Stomach (tissue), 8 donors: ENCODE measurements at regions not wholly inside any gene's neighbourhood (a gene's known extent, or its start where the extent isn't known, plus 50 kb on each side); places are given as distances from the start of the nearest gene placed in this dataset.

Source experiments
- DNase-seq, 2 donors: peaks; one replicate each; pipeline versions ENCODE4 v3.0.0 to v3.0.0-alpha.2; 2013 to 2019
- H3K27ac ChIP-seq, 5 donors: fragments of 200-600 bp in 4 of 5; sonication (generic) in 4 of 5; one replicate each; pipeline ENCODE4 v1.5.1; 2013 to 2019; ENCODE audit warnings: mild to moderate bottlenecking in 1 of 5, moderate library complexity in 1 of 5
- H3K27me3 ChIP-seq, 3 donors: fragments of 200-600 bp; sonication (generic); one replicate each; pipeline ENCODE4 v1.5.1; 2017 to 2019; ENCODE audit warnings: mixed run types in 1 of 3
- H3K36me3 ChIP-seq, 4 donors: fragments of 200-600 bp; sonication (generic); 1 replicate in 3 of 4; 2 replicates in 1 of 4; pipeline ENCODE4 v1.5.1; 2016 to 2019
- H3K4me1 ChIP-seq, 4 donors: fragments of 200-600 bp; sonication (generic); one replicate each; pipeline ENCODE4 v1.5.1; 2016 to 2019
- H3K4me3 ChIP-seq, 4 donors: fragments of 200-600 bp; sonication (generic) in 3 of 4; one replicate each; pipeline ENCODE4 v1.5.1; 2016 to 2019; ENCODE audit warnings: mild to moderate bottlenecking in 1 of 4
- H3K9me3 ChIP-seq, 4 donors: fragments of 200-600 bp; sonication (generic); one replicate each; pipeline ENCODE4 v1.5.1; 2016 to 2019
- EP300 ChIP-seq: sonication (generic); formaldehyde crosslinking; IDR thresholded peaks from one replicate; pipeline ENCODE4 v1.6.1; 2017; ENCODE audit warnings: antibody characterized with exemption
- POLR2A ChIP-seq, 4 donors: fragments of 450-650 bp; IDR thresholded peaks; one replicate each; pipeline ENCODE4 v1.6.1; 2016; ENCODE audit warnings: antibody characterized with exemption in 4 of 4, control low read depth in 2 of 4, mild to moderate bottlenecking in 1 of 4, moderate library complexity in 1 of 4
- POLR2AphosphoS5 ChIP-seq, 3 donors: sonication (generic); formaldehyde crosslinking; IDR thresholded peaks; one replicate each; pipeline ENCODE4 v1.6.1; 2016; ENCODE audit warnings: antibody characterized with exemption in 3 of 3
- WGBS, 5 donors: extraction: QIAGEN DNeasy Blood & Tissue Kit in 3 of 5; methylation state at CpG; one replicate each; pipeline versions ENCODE4 v1.1.5 to v1.1.7; 2013 to 2018; 5-methylcytosine and 5-hydroxymethylcytosine counted together
- intact Hi-C: fragments of 100-400 bp; cut with DNase I; formaldehyde crosslinking; loops from one replicate; pipeline ENCODE4 v1.15.1; 2023; ENCODE audit warnings: low total_unique reads
- TF ChIP-seq, protein P1 (sequence below), 7 experiments: fragments of 450-650 bp in 4 of 7; fragments of 200-600 bp in 3 of 7; sonication (generic) in 3 of 7; IDR thresholded peaks; one replicate each; pipeline ENCODE4 v1.5.1; 2016 to 2019; ENCODE audit warnings: antibody characterized with exemption in 7 of 7, control low read depth in 2 of 7, mild to moderate bottlenecking in 1 of 7
- donor health status: healthy with polysubstance abuse.
- donor health status: Bipolar disorder and iron deficiency.
- donor health status: healthy.

DNA sequence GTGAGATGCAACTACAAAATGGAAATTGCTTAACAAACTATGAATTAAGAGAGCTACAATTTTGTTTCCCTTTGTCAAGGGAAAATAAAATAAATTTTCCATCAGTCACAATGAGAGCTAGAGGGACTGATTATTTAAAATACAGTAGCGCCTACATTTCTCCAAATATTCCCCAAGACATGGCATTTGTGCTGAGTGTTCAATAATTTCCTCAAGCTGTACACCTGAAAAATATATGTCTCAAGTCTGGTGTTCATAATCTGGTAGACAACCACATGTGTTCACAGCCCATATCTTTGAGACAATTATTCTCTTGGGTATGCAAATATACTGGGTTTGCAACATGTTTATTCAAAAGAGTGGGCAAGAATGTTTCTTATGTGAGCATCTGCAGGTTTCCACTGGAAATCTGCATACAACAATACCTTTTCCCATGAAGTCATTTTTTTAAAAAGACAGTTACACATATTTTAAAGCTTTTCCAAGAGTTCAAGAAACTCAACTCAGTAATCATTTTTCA lies 240.1 kb upstream of the VRK2 start:
- Histone ChIP-seq H3K27ac (no peak overlapping the region), H3K9me3 (peaks cover 0 to 4% (median 0%) of the 10 kb centered on the region in 4 donors), H3K4me3 (no peak overlapping the region), H3K36me3 (no peaks in the 10 kb centered on the region), H3K27me3 (no peaks in the 10 kb centered on the region), H3K4me1 (no peaks in the 10 kb centered on the region)
- intact Hi-C loops, result no loop called here
- TF ChIP-seq EP300 (no peak), POLR2AphosphoS5 (IDR thresholded peaks at IDR 0.05) (no peak), POLR2A (IDR thresholded peaks at IDR 0.05) (no peak)
- TF ChIP-seq, protein P1, sequence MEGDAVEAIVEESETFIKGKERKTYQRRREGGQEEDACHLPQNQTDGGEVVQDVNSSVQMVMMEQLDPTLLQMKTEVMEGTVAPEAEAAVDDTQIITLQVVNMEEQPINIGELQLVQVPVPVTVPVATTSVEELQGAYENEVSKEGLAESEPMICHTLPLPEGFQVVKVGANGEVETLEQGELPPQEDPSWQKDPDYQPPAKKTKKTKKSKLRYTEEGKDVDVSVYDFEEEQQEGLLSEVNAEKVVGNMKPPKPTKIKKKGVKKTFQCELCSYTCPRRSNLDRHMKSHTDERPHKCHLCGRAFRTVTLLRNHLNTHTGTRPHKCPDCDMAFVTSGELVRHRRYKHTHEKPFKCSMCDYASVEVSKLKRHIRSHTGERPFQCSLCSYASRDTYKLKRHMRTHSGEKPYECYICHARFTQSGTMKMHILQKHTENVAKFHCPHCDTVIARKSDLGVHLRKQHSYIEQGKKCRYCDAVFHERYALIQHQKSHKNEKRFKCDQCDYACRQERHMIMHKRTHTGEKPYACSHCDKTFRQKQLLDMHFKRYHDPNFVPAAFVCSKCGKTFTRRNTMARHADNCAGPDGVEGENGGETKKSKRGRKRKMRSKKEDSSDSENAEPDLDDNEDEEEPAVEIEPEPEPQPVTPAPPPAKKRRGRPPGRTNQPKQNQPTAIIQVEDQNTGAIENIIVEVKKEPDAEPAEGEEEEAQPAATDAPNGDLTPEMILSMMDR (IDR thresholded peaks at IDR 0.05), result no peak
- no peak for DNase-seq
- 87 to 94% (median 92%) methylated on average over 1 of the region's 1 CpG for WGBS, 5 donors

DNA sequence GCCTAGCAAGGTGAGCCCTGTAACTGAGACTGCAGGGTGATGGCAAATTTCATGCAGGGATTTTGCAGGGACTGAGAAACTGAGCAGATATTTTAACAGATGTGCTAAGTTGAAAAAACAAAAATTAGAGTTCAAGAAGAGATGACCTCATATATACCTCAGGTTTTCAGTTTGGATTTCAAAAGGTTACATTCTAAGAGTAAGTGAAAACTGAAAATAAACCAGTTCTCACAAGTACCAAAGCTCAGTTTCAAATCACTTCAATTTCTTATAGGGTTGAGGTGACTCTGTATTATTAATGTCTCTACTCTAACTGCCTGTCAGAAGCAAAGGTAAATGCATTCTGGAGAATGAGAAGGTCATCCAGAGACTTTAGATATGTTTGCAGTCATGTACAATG lies 237.4 kb upstream of the VRK2 start:
- Histone ChIP-seq H3K27me3 (no peaks in the 10 kb centered on the region), H3K4me3 (no peak overlapping the region), H3K27ac (no peak overlapping the region), H3K36me3 (no peaks in the 10 kb centered on the region), H3K9me3 (no peaks in the 10 kb centered on the region), H3K4me1 (no peaks in the 10 kb centered on the region)
- intact Hi-C loops, result no loop called here
- no peak for TF ChIP-seq POLR2A (IDR thresholded peaks at IDR 0.05)
- TF ChIP-seq POLR2AphosphoS5 (IDR thresholded peaks at IDR 0.05), result no peak
- TF ChIP-seq, protein P1 (IDR thresholded peaks at IDR 0.05), result no peak
- no peak for TF ChIP-seq EP300
- DNase-seq, result no peak

DNA sequence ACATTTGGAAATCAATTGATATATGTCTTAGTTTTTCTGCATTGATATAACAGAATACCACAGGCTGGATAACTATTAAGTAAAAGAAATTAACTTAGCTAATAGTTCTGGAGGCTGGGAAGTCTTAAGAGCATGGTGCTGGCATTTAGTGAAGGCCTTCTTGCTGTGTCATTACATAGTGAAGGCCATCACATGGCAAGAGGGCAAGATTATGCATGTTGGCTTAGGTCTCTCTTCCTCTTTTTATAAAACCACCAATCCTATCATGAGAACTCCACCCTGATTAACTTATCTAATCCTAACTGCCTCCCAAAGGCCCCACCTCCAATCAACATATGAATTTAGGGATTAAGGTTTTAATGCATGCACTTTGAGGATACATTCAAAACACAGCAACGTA lies 225.5 kb upstream of the VRK2 start:
- intact Hi-C loops, result no loop called here
- TF ChIP-seq, protein P1 (IDR thresholded peaks at IDR 0.05), result no peak
- TF ChIP-seq POLR2AphosphoS5 (IDR thresholded peaks at IDR 0.05), result no peak
- no peak for TF ChIP-seq POLR2A (IDR thresholded peaks at IDR 0.05)
- no peak for TF ChIP-seq EP300
- Histone ChIP-seq H3K9me3 (peaks cover 0 to 12% (median 3%) of the 10 kb centered on the region in 4 donors), H3K27ac (no peak overlapping the region), H3K27me3 (no peaks in the 10 kb centered on the region), H3K4me1 (no peaks in the 10 kb centered on the region), H3K4me3 (no peak overlapping the region), H3K36me3 (no peaks in the 10 kb centered on the region)
- DNase-seq, result no peak
- WGBS, 5 donors, result 58 to 70% (median 66%) methylated on average over 1 of the region's 1 CpG

DNA sequence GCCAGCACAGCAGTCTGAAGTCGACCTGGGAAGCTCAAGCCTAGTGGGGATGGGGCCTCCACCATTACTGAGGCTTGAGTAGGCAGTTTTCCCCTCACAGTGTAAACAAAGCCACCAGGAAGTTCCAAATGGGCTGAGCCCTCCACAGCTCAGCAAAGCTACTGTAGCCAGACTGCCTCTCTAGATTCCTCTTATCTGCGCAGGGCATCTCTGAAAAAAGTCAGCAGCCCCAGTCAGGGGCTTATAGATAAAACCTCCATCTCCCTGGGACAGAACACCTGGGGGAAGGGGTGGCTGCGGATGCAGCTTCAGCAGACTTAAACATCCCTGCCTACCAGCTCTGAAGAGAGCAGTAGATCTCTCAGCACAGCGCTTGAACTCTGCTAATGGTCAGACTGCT lies 218.4 kb upstream of the VRK2 start:
- no peak overlapping the region for H3K27ac ChIP-seq
- DNase-seq, result no peak
- TF ChIP-seq, protein P1 (IDR thresholded peaks at IDR 0.05), result no peak
- TF ChIP-seq POLR2A (IDR thresholded peaks at IDR 0.05) (no peak), EP300 (no peak)
- no peaks in the 10 kb centered on the region for H3K27me3 ChIP-seq
- H3K9me3 ChIP-seq, result peaks cover 0 to 38% (median 24%) of the 10 kb centered on the region in 4 donors
- H3K4me1 ChIP-seq, result no peaks in the 10 kb centered on the region
- no peak overlapping the region for H3K4me3 ChIP-seq
- intact Hi-C loops, result no loop called here
- WGBS, 5 donors, result 71 to 76% (median 73%) methylated on average over 2 to 4 of the region's 4 CpGs
- no peaks in the 10 kb centered on the region for H3K36me3 ChIP-seq
